ENCODE measurements at regions not wholly inside any gene's neighbourhood (a gene's known extent, or its start where the extent isn't known, plus 50 kb on each side); places are given as distances from the start of the nearest gene placed in this dataset.
A peak's percentile ranks its signal among the peaks of the same experiment; 100 is the strongest.
"Not testable (repeated sequence)": the region's sequence is repeated elsewhere in the genome, so short reads cannot be mapped to it uniquely, and the experiment has no call there.

DNA sequence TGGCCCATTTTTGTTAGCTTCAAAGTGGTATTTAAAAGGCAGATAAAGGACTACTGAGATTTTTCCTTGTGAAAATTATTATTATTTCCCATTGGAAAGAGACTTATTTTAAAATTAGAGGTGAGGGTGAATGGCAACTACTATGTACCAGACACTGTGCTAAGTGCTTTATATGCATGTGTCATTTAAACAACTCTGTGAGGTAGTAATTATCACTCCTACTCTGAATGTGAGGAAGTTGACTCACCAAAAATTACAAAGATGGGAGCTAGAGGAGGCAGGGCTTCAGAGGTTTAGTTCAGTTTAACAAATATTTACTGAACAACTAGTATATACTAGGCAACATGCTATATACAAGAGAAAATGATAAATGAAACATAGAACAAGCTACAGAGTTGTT lies 78.2 kb downstream of the MSL3 start:
- no peak for DNase-seq

DNA sequence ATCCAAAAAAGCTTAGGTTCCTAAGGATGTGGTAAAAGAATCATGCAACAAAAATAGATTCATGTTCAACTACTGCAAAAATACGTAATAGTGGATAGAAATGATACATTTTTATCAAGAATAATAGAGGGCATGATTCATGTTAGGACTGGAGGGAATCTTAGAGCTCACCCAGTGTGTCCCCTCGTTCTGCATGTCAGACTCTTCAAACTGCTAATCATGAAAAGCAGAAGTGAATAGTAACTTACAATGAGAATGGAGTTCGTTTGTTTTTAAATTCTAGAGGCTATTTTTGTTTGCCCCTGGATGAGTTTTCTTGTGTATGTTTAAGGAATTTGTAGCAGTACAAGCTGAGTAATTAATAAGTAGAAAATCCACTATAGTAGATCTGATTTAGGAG lies 79.4 kb downstream of the MSL3 start:
- no peak for DNase-seq

DNA sequence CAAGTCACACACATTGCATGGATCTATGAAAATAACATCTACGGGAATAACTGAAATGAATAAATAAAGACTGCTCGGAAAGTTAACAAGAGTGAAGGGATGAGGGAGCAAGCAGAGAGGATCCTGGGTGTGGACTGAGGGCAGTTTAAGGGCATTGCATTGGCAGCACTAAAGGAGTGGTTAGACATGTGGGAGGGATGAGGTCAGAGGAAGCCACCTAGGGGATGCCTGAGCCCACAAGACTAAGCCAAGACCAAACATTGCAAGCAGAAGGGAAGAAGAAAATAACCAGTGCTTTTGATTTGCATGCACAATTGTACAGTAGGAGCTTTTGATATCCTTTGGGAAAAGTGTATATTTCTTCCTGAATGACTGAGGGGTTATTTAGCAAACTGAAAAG lies 106.1 kb downstream of the MSL3 start:
- DNase-seq: no peak

DNA sequence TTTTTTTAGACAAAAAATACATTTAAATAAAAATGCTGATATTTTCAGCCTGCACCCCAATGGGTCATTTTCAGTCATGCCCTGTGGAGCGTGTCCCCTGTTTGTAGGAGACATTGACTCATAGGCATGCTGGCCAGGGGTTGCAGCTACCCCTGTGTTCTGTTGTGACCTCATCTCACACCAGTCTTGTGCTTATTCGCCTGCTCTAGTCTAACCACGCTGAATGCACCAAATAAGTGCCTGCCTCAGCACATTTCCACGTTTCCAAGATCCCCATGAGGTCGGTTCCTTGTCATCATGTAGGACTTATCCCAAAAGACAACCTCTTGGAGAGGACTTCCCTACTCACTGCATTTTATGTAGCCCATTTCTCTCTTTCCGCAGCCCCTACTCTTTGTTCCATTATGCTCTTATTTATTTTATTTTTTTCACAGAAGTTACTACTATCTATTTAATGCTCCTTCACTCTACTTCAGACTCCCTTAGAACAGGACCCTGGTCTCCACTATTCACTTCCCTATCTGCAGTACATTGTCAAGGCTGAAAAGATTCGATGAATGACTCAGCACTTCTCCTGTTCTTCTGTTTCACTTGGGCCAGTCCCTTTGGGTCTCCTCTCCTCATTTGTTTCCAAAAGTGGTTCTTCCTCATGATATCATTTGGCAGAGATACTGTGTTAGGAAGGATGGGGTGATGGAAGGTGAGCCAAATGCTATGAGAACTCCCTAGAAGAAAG lies 109.7 kb downstream of the MSL3 start:
- DNase-seq: no peak

DNA sequence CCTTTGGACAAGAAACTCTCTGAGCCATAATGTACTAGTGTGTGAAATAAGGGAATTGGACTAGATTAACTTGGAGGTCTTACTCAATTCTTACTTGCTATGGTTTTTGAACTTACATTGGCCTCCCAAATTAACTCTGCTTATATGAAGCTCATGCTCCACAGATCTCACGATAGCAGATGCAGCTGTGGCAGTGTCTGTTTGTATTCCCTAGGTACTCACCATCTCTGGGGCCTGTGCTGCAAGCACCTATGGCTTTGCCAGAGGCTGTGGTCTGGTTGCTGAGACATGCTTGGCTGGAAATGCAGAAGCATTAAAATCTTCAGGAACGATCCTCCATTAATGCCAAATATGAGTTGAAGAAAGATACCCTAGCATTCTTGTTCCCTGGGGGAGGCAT lies 112.8 kb downstream of the MSL3 start:
- DNase-seq: no peak

DNA sequence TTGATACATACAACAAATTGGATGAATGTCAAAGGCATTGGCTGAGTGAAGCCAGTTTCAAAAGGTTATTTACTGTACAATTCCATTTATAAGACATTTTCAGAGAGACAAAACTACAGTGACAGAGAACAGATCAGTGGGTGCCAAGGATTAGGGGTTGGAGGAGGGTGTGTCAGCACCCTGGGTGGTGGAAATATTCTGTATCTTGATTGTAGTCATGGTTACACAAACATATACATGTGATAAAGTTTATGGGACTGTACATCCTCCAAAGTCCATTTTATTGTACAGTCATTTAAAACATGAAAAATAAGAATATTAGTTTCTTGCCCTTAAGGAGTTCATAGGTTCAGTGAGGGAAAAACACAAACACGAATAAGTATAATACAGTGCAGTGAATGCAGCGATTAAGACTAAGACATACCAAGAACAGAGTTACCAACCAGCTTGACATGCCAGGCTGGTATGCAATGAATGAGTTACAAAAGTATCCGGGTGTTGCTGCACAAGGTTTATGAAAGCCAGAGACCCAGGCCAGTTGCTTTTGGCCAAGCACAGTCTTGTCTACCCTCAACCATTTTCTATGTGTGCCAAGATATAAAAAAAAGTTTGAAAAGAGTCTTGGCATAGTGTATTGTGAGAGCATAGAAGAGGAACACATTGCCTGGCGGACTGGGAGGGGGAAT lies 123.6 kb downstream of the MSL3 start:
- DNase-seq: no peak

DNA sequence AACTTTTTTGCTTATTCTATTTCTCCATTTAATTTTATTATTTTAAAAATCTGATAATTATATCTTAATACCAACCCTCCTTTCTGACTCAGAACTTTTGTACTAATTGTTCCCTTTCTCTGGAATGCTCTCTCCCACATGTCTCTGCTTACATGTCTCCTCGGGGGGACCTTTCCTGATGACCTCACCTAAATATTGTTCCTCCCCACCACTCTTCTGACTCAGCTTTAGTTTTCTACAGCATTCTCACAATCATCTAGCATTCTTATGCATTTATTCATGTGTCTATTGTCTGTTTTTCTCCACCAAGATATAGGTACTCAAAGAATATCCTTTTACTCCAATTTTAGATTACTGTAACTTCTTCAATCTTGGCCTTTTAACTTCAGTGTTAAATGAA lies 128.7 kb downstream of the MSL3 start:
- DNase-seq: no peak

DNA sequence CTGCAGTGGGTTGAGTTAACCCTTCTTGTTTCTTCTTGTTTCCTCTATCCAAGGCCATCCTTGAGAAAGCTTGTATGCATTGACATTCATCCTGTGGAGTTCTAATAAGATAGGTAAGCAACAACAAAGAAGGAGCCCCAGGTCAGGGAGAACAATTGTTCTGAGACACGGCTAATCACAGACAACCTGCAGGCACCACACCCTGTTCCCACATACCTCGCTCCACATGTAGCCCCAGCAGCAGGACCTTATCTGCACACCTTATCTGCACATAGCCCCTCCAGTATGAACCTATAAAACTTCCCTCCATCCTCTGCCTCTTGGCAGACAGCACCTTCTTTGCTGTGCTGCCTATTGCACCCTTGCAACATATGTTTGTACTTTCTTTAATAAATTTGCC lies 129.1 kb downstream of the MSL3 start:
- DNase-seq: no peak

DNA sequence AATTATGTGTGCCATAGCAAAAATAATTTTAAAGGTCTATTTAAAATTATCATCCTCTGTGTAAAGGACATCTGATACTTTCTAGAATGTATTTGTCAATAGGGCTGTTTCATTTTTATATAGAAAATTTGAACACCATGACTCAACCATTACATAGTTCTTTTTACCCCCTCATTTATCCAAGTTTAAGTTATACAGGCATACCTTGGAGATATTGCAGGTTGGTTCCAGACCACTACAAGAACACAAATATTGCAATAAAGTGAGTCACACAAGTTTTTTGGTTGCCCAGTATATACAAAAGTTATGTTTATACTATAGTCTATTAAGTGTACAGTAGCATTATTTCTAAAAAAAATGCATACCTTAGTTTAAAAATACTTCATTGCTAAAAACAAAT lies 130.4 kb downstream of the MSL3 start:
- no peak for DNase-seq

DNA sequence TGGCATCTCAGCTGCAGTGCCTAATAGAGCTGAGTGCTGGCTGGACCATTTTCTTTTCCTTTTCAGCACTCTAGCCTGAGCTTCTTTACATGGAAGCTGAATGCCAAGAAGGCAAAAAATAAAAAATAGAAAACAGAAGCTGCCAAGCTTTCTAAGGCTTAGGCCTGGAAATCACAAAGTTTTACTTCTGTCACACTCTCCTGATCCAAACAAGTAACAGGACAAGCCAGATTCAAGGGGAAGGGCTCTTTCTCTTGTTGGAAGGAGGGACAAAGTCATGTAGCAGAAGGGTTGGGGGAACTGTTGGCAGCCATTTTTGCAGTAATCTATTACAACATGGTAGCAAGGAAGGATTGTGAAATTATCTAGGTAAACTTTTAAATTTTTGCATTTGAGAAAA lies 131.8 kb downstream of the MSL3 start:
- no peak for DNase-seq

DNA sequence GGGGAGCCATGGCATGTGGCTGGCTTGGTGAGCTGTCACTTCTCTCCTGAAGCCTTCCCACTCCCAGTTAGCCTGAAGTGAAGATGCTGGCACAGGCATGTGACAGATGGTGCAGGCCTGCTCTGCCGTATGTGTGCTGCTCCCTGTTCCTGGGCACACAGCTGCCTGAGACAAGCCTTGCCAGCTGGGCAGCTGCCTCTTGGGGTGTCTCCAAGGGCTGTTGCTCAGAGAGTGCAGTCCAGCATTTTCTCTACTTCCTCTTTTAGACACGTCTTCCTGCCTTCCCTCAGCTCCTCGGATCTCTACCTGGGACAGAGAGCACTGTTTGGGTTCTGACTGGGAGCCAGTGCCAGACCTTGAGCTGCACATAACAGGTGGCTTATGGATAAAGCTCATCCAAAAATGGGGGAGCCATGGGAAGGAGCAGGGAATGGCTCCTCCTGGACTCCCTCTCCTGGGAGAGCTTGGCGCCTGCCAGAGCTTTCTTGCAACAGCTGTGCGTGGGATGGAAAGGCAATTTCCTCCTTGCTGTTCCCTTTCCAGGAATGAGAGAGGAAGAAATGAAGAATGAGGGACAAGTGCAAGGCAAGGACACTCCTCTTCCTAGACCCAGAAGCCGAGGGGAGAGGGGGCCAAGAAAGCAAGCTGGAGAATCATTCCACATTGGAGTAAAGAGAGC lies 132.9 kb downstream of the MSL3 start:
- DNase-seq: peak; percentile 80

DNA sequence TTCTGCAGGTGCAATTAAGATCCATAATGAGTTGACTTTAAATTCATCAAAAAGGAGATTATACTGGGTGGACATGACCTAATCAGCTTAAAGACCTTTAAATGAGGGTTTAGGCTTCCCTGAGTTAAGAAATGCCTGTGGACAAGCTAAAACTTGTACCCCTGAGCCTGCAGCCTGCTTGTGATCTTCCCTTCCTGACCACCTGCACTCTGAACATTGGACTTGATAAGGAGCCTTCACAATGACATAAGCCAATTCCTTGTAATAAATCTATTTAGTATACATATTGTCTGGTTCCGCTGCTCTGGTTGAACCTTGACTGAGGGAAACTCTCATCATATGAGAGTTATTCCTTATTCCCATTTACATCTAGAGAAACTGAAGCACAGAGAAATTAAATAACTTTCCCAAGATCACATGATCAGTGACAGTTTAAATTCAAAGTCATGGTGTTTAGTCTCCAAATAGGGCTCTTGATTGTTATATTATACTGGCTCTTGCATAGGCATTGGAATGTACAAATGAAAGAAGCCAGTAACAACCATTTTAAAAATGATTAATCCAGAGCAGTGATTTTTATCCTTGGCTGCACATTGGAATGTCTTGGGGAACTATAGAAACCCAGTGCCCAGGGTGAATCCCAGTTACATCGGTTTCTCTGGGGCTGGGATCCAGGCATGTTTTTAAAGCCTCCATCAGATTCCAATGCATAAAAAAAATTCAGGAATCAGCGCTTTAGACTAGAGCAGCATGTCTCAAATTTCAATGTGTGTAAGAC lies 136.1 kb downstream of the MSL3 start:
- no peak for DNase-seq

DNA sequence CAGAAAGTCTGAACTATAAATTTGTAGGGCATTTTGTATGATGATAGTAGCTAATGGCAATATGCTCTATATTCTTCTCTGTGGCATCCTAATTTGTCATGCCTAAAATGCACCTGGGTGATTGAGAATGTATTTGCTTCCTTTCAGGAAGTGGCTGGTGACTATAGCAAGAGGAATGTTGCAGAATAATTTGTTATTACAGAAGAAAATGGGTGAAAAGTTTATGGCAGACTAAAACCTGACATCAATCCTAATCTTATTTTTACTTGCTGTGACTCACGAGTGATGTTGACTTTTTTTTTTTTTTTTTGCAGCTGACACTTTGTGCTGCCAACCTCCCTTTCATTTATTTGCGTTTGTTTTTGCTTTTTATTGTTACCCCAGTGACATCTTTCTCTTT lies 141.1 kb downstream of the MSL3 start:
- DNase-seq: no peak

DNA sequence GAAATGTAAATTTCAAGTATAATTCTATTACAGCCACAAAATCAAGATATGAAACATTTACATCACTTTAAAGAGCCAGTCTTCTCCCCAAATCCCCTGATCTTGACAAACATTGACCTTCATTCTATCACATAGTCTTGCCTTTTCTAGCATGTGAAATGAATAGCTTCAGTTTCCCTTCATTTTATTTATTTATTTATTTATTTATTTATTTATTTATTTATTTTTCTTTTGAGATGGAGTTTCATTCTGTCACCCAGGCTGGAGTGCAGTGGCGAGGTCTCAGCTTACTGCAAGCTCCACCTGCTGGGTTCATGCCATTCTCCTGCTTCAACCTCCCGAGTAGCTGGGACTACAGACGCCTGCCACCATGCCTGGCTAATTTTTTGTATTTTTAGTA lies 147.9 kb downstream of the MSL3 start:
- DNase-seq: not testable (repeated sequence)

DNA sequence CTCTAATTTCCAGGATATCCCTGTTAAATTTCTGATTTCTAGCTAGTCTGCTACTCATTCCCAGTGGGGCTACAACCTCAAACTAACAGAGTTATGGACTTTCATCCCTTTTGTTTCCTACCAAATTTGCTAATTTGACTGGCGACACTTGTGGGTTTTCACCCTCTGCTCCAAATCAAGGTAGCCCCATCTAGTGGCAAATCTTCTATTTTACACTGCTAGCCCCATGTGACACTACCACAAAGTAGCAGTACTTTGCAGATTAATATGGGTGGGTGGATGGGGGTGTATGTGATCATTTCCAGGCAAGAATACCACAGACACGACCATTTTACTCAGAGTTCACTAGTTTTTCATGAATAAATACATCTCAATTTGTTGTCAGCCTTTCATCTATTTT lies 150.3 kb downstream of the MSL3 start:
- peak; percentile 1 for DNase-seq

DNA sequence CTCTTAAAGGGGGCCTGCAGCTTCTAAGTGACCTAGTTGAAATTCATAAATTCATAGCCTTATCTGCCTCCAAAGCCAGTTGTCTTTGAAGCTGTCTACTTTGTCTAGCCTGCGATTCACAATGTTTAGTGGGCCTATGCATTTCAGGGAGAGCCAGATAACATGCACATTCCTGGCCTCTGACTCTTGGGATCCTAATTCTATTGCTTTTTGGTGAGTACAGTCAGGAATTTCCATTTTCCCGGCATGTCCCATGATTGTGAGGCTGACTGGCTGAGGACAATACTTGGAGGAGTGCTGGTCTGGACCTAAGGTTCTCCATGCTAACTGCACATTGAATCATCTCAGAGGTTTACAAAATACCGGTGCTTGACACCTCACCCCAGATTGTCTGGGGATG lies 155.0 kb downstream of the MSL3 start:
- no peak for DNase-seq

DNA sequence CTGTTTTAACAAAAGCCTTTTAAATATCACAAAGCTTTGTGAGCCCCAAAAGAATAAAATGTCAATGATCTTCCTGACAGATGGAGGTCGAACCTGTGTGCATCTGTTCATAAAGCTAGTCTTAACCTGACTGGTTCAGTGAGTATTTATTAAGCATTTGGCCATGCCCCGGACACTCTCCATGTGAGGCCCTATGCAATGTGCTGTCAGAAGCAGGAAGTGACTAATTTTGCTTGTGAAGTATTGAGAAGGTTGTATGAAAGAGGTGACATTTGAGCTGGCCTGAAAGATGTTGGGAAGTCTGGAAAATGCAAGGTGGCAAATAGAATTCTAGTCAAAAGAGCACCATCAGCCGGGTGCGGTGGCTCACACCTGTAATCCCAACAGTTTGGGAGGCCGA lies 171.4 kb downstream of the MSL3 start:
- no peak for DNase-seq

DNA sequence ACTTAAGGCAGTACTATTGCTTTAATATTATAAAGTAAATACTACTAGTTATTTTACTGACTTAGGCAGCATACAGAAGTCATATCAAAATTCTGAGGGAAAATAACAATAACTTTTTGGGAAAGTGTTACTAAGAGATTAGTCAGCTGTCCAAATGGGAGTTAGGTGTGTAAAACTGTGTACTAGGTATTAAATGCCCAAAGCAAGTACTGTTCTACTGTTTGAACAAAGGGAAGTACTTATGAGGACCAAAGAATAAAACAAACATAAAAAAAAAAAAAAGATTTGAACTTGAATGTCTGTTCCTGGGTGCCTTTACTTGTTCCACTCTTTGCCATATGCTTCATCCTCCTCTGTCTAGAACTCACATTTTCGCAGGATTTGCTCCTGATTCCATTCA lies 174.4 kb downstream of the MSL3 start:
- DNase-seq: no peak

DNA sequence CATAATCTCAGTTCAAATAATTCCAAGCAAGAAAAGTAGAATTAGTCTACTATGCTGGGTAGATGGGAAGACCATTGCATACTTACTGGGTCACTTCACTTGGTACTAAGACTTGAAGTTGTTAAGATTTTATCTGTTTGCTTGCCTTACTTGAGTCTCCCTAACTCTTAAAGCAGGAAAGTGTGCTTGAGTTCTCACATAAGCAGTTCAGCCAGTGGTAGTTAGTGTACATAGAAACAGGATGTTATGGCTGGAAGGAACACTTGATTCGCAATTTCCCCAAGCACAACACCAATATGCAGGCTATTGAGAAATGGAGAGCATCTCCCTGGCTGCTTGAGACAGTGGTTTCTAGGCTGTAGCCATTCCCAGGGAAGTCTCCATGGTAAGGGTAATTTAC lies 176.1 kb downstream of the MSL3 start:
- no peak for DNase-seq

DNA sequence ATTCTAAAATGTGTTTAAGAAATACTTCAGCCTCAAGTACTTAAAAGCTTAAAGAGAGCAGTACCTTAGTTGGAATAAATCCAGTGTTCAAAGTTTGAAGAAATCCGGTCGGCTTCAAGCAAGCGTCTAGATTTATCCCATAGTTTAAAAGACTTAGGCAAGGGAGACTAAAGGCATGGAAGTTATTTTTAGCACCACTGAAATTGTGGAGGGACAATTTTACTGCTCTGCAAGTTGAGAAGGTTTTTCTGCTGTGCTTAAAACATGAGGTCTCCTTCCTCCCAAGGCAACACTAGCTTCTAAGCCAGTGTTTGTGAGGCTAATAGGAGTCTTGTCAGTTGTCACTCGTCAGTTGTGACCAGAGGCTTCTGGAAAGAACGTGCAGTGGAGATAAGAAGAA lies 183.5 kb downstream of the MSL3 start:
- DNase-seq: no peak

DNA sequence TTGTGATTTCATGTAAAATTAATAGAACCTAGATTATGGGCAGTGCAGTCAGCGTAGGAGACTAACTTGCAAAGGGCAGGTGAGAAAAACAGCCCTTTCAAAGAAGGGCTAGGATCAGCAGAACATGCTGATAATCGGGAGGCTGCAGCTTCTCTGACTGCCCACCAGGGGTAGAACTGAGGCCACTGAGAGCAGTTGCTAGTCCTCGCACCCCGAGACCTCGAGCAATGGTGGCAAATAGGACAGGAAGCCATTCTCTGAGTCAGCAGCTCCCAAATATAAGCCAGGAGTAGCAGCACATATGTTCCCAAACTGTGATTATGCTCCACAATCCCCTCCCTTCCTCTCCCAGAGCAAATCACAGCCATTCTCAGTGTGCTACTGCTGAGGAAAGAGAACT lies 186.5 kb downstream of the MSL3 start:
- DNase-seq: no peak

DNA sequence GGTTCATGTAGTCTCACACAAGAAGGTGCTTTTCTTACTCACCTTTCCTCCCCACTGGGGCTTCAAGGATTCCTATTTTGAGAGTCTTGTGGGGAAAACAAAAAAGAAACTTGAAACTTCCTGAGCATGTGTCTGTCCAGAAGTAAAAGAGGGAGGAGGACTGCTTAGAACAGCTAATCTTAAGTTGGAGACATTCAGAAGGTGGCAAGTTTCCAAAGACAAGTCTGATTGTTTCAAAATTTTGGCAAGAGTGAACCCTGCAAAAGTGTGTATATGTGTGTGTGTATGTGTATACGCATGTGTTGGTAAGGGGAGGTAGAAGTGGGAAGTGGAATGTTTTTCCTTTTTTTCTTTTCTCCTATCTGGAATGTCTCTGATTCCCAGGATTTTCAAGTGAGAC lies 189.0 kb upstream of the FRMPD4 start:
- DNase-seq: no peak

DNA sequence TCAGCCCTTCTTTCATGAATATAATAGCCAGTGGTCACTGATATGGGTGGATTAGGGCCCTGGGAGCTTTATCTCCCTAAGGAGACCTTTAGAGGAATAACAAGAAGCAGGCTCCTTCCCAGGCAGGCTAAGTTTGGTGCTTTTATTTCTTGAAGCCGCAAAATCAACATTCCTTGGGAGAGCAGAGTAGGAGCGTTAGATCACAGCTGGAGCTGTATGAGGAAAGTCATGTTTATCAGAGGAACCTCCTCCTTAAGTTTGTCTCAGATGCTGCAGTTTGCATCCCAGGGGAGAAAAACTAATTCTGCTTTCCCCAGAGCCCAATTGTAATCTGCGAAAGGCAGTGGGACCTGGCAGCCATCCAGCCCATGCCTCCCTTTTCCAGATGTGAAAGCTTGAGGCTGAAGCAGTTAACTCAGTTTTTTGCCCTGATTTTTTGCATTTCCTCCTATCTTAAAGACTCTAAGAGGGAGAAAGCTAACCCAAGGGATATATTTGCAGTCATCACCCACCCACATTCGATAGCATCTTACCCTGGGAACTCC lies 186.0 kb upstream of the FRMPD4 start:
- DNase-seq: no peak

Data from NCI-H1694 treated with DMSO at 0.1 percent for 48 hours (cell line).